Body of pancreas (tissue), 4 donors: ENCODE measurements at regions not wholly inside any gene's neighbourhood (a gene's known extent, or its start where the extent isn't known, plus 50 kb on each side); places are given as distances from the start of the nearest gene placed in this dataset.

Experiments
- ATAC-seq: fragments of 150-250 bp; one replicate; pipeline ENCODE4 v1.9.1; 2016
- DNase-seq, 4 donors: peaks; one replicate each; pipeline ENCODE4 v3.0.0-alpha.2; 2019
- H3K27ac ChIP-seq, 4 donors: fragments of 200-600 bp; sonication (generic); 1 replicate in 3 of 4; 2 replicates in 1 of 4; pipeline versions ENCODE4 v1.5.1 to v1.6.1; 2016 to 2019; ENCODE audit warnings: mild to moderate bottlenecking in 1 of 4, mixed read lengths in 1 of 4, moderate library complexity in 1 of 4
- H3K27me3 ChIP-seq, 2 donors: fragments of 200-600 bp; sonication (generic); one replicate each; pipeline ENCODE4 v1.6.0; 2016; ENCODE audit warnings: mild to moderate bottlenecking in 1 of 2
- H3K36me3 ChIP-seq, 2 donors: fragments of 200-600 bp; sonication (generic); replicated peaks in 1 of 2; 2 replicates each; pipeline ENCODE4 v1.5.1; 2016; ENCODE audit warnings: low read depth in 2 of 2; ENCODE audit not compliant: insufficient read depth in 1 of 2
- H3K4me1 ChIP-seq: fragments of 200-600 bp; sonication (generic); one replicate; pipeline ENCODE4 v1.6.0; 2016
- H3K4me3 ChIP-seq, 2 donors: fragments of 200-600 bp; sonication (generic); 1 replicate in 1 of 2; 2 replicates in 1 of 2; pipeline ENCODE4 v1.5.1; 2016 to 2019
- H3K9me3 ChIP-seq, 3 donors: fragments of 200-600 bp; sonication (generic); 1 replicate in 2 of 3; 2 replicates in 1 of 3; pipeline ENCODE4 v1.5.1; 2016
- CTCF ChIP-seq, 7 experiments: fragments of 450-650 bp in 4 of 7; fragments of 200-600 bp in 3 of 7; sonication (generic) in 3 of 7; IDR thresholded peaks; one replicate each; pipeline ENCODE4 v1.5.1; 2016 to 2019; ENCODE audit warnings: antibody characterized with exemption in 7 of 7
- POLR2A ChIP-seq, 3 donors: fragments of 450-650 bp; IDR thresholded peaks; one replicate each; pipeline ENCODE4 v1.6.1; 2016; ENCODE audit warnings: antibody characterized with exemption in 3 of 3, mild to moderate bottlenecking in 2 of 3
- WGBS, 2 donors: methylation state at CpG; one replicate each; pipeline ENCODE4 v1.1.5; 2017; 5-methylcytosine and 5-hydroxymethylcytosine counted together
- intact Hi-C: fragments of 100-400 bp; cut with DNase I; formaldehyde crosslinking; loops from one replicate; pipeline ENCODE4 v1.15.1; 2023

- Histone ChIP-seq H3K27me3 (no peaks in the 10 kb centered on the region), H3K4me1 (no peaks in the 10 kb centered on the region), H3K36me3 (no peaks in the 10 kb centered on the region), H3K27ac (no peak overlapping the region), H3K4me3 (no peak overlapping the region), H3K9me3 (no peaks in the 10 kb centered on the region)
- 41 to 60% methylated on average over 1 of the region's 1 CpG for WGBS, 2 donors
- TF ChIP-seq POLR2A (IDR thresholded peaks at IDR 0.05) (no peak), CTCF (IDR thresholded peaks at IDR 0.05) (no peak)
- intact Hi-C loops, result no loop called here
- ATAC-seq, result no peak
- DNase-seq, result no peak
These were observed 380.6 kb upstream of the REG3G start for GRCh38 chr2:78644854-78645253.

DNA sequence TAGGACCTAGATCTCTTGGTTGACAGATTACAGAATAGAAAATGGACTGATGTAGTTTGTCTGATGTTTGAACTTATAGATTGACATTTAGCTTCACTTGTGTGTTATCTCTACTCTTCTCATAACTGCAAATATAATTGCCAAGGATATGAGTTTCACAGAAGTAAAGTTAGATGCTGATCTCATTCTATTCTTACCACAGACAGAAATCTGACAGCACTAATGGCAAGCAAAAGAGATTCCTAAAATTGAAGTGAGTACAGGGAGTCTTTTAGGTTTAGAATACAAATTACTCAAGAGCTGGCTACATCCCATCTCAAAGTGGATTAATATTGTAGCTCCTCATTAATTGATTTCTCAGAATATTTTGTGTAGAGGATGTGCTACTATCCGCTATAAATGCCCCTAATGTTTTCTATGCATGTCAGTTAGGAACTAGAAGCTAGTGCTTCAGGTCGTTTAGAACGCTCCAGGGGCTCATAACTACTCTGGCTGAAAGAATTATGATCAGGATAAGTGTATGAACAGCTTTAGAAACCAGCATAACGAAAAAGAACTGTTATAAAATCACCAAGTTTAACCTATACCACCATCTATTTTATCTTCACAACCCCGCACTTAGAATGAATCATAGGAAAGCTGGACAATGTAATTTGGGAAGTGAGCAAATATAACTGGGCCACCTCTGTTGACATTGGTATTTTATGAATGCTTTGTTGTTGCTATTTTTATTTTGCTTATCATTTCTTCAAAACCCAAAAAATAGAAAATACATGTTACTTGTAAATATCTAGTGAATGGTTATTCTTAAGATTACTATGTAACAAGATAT is 378.8 kb upstream of the REG3G start:
- intact Hi-C loops, result no loop called here
- Histone ChIP-seq H3K9me3 (no peaks in the 10 kb centered on the region), H3K27me3 (no peaks in the 10 kb centered on the region), H3K4me3 (no peak overlapping the region), H3K27ac (no peak overlapping the region), H3K4me1 (no peaks in the 10 kb centered on the region), H3K36me3 (no peaks in the 10 kb centered on the region)
- DNase-seq (no peak), ATAC-seq (no peak)
- 55 to 56% methylated on average over 5 of the region's 5 CpGs for WGBS, 2 donors
- TF ChIP-seq CTCF (IDR thresholded peaks at IDR 0.05) (no peak), POLR2A (IDR thresholded peaks at IDR 0.05) (no peak)

GRCh38 chr2:78648558-78648957 is 376.9 kb upstream of the REG3G start:
- H3K36me3 ChIP-seq, result no peaks in the 10 kb centered on the region
- 35 to 43% methylated on average over 1 of the region's 1 CpG for WGBS, 2 donors
- no peak for ATAC-seq

DNA sequence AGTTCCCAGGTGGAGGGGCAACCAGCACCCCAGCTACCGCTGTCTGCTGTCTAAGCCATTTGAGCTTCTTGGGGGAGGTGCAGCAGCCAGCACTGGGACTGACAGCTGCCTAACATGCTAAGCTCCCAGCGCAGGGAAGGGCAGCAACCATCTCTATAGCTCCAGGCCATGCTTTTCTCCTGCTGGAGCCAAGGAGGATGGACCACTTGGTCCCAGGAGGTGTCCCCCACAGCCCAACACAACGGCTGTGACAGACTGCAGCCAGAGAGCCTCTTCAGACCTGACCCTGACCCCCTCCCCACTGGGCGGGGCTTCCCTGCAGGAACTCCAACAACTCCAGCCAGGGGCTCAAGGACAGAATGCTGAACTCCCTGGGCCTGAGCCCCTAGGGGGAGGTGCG is 370.6 kb upstream of the REG3G start:
- Histone ChIP-seq H3K27me3 (no peaks in the 10 kb centered on the region), H3K4me1 (no peaks in the 10 kb centered on the region), H3K4me3 (no peak overlapping the region), H3K9me3 (no peaks in the 10 kb centered on the region), H3K36me3 (no peaks in the 10 kb centered on the region), H3K27ac (no peak overlapping the region)
- TF ChIP-seq CTCF (IDR thresholded peaks at IDR 0.05) (no peak), POLR2A (IDR thresholded peaks at IDR 0.05) (no peak)
- ATAC-seq (no peak), DNase-seq (no peak)
- intact Hi-C loops, result no loop called here
- 72 to 79% methylated on average over 5 of the region's 5 CpGs for WGBS, 2 donors

More at GRCh38 chr2:78648558-78648957, 376.9 kb upstream of the REG3G start:
- no peaks in the 10 kb centered on the region for H3K4me1 ChIP-seq
- intact Hi-C loops, result no loop called here
- H3K4me3 ChIP-seq, result no peak overlapping the region
- TF ChIP-seq CTCF (IDR thresholded peaks at IDR 0.05), result no peak
- no peak for TF ChIP-seq POLR2A (IDR thresholded peaks at IDR 0.05)
- no peak for DNase-seq
- H3K27ac ChIP-seq, result no peak overlapping the region
- no peaks in the 10 kb centered on the region for H3K27me3 ChIP-seq
- no peaks in the 10 kb centered on the region for H3K9me3 ChIP-seq
